ENCODE measurements at regions not wholly inside any gene's neighbourhood (a gene's known extent, or its start where the extent isn't known, plus 50 kb on each side); places are given as distances from the start of the nearest gene placed in this dataset.

- H3K27me3 Mint-ChIP-seq: no peaks in the 10 kb centered on the region
- no peak overlapping the region for H3K4me3 ChIP-seq (ENCODE audit: control extremely low read depth in 1 of 5, extremely low read depth in 1 of 5, insufficient read depth in 1 of 5, low read depth in 2 of 5, low read length in 4 of 5)
- H3K4me2 ChIP-seq (replicated peaks; ENCODE audit: low read depth, low read length, poor library complexity, severe bottlenecking): no peak overlapping the region
- H3K4me3 Mint-ChIP-seq: no peak overlapping the region
- ATAC-seq (ENCODE audit: low read depth): no peak
- H3K36me3 ChIP-seq (replicated peaks in 1 of 2; ENCODE audit: control extremely low read depth in 1 of 2, control insufficient read depth in 1 of 2, extremely low read depth in 1 of 2, insufficient read depth in 2 of 2, low read length in 1 of 2): no peaks in the 10 kb centered on the region
- H4K20me1 ChIP-seq (ENCODE audit: control insufficient read depth, insufficient read depth, low read length, poor library complexity, severe bottlenecking): no peaks in the 10 kb centered on the region
- no peak overlapping the region for H3K27ac ChIP-seq (ENCODE audit: low read length in 2 of 2)
- POLR2A ChIA-PET: no interaction called here
- intact Hi-C loops (cut with micrococcal nuclease): no loop called here
- no peak overlapping the region for H3K9ac ChIP-seq (ENCODE audit: low read length)
- no peak for TF ChIP-seq EZH2 (IDR thresholded peaks at IDR 0.05; ENCODE audit: borderline replicate concordance, insufficient read depth, low read depth, low read length, poor library complexity, severe bottlenecking)
- TF ChIP-seq, protein P1, sequence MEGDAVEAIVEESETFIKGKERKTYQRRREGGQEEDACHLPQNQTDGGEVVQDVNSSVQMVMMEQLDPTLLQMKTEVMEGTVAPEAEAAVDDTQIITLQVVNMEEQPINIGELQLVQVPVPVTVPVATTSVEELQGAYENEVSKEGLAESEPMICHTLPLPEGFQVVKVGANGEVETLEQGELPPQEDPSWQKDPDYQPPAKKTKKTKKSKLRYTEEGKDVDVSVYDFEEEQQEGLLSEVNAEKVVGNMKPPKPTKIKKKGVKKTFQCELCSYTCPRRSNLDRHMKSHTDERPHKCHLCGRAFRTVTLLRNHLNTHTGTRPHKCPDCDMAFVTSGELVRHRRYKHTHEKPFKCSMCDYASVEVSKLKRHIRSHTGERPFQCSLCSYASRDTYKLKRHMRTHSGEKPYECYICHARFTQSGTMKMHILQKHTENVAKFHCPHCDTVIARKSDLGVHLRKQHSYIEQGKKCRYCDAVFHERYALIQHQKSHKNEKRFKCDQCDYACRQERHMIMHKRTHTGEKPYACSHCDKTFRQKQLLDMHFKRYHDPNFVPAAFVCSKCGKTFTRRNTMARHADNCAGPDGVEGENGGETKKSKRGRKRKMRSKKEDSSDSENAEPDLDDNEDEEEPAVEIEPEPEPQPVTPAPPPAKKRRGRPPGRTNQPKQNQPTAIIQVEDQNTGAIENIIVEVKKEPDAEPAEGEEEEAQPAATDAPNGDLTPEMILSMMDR (IDR thresholded peaks at IDR 0.05): no peak
- 100% methylated on average over 1 of the region's 3 CpGs for WGBS (ENCODE audit: insufficient coverage)
- no peak overlapping the region for H3K27ac Mint-ChIP-seq
- CTCF ChIA-PET: no interaction called here
- H3K79me2 ChIP-seq (ENCODE audit: control insufficient read depth, insufficient read depth, low read length): no peaks in the 10 kb centered on the region
- no peaks in the 10 kb centered on the region for H3K4me1 ChIP-seq (ENCODE audit: control insufficient read depth in 2 of 2, insufficient read depth in 2 of 2, low read length in 2 of 2)
- H3K4me1 Mint-ChIP-seq: no peaks in the 10 kb centered on the region
- H3K27me3 ChIP-seq (replicated peaks in 1 of 4; ENCODE audit: control extremely low read depth in 1 of 4, control insufficient read depth in 3 of 4, insufficient read depth in 4 of 4, low read length in 3 of 4): no peaks in the 10 kb centered on the region
- H3K9me3 ChIP-seq (ENCODE audit: control extremely low read depth in 1 of 3, control insufficient read depth in 2 of 3, insufficient read depth in 1 of 3, low read length in 2 of 3): no peaks in the 10 kb centered on the region
- H3K9me3 Mint-ChIP-seq (ENCODE audit: insufficient read depth): no peaks in the 10 kb centered on the region
- H2AFZ ChIP-seq (ENCODE audit: insufficient read depth, low read depth, low read length, poor library complexity, severe bottlenecking): no peak overlapping the region
- DNase-seq: no peak
Observed at GRCh38 chr10:2543974-2544373, 523.4 kb upstream of the PFKP start.

DNA sequence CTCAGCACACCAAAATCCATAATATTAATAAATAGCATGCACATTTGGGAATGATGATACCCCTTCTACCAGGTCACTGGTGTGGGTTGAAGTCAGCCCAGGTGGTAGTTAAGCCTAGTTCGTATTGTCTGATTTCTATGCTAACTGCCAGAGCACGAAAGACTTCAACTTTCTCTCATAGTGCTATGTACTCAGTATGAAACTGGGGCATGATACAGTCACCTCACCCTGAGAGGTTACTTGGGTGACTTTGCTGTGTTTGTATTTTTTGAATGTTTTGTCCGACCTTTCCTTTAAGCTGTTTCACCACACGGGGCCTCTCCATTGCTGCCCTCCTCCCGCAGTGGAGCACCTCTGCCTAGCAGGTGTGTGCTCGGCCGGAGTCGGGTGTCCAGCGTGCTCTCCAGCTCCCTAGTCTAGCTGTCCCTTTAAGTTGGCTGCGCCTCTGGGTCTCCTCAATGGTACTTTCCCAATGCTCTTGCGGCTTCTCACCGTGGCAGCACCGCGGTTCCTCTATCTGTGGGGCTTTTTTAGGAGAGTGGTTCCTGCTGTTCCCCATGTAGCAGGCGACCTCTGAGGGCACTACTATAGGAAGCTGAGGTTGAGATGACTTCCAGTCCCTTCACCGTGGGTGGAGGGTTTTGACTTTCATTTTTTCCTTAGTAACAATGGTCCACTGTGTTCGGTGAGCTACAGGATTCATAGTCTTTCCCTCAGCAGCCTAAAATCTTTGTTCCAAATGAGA lies 524.0 kb upstream of the PFKP start:
- no peaks in the 10 kb centered on the region for H3K27me3 ChIP-seq (replicated peaks in 1 of 4; ENCODE audit: control extremely low read depth in 1 of 4, control insufficient read depth in 3 of 4, insufficient read depth in 4 of 4, low read length in 3 of 4)
- H3K9ac ChIP-seq (ENCODE audit: low read length): no peak overlapping the region
- H3K36me3 ChIP-seq (replicated peaks in 1 of 2; ENCODE audit: control extremely low read depth in 1 of 2, control insufficient read depth in 1 of 2, extremely low read depth in 1 of 2, insufficient read depth in 2 of 2, low read length in 1 of 2): no peaks in the 10 kb centered on the region
- Mint-ChIP-seq H3K27me3 (no peaks in the 10 kb centered on the region), H3K4me1 (no peaks in the 10 kb centered on the region), H3K27ac (no peak overlapping the region), H3K9me3 (ENCODE audit: insufficient read depth) (no peaks in the 10 kb centered on the region), H3K4me3 (no peak overlapping the region)
- no peak overlapping the region for H3K4me3 ChIP-seq (ENCODE audit: control extremely low read depth in 1 of 5, extremely low read depth in 1 of 5, insufficient read depth in 1 of 5, low read depth in 2 of 5, low read length in 4 of 5)
- TF ChIP-seq EZH2 (IDR thresholded peaks at IDR 0.05; ENCODE audit: borderline replicate concordance, insufficient read depth, low read depth, low read length, poor library complexity, severe bottlenecking): no peak
- no peaks in the 10 kb centered on the region for H3K4me1 ChIP-seq (ENCODE audit: control insufficient read depth in 2 of 2, insufficient read depth in 2 of 2, low read length in 2 of 2)
- H4K20me1 ChIP-seq (ENCODE audit: control insufficient read depth, insufficient read depth, low read length, poor library complexity, severe bottlenecking): no peaks in the 10 kb centered on the region
- WGBS (ENCODE audit: insufficient coverage): 85% methylated on average over 14 of the region's 17 CpGs
- DNase-seq (no peak), ATAC-seq (ENCODE audit: low read depth) (no peak)
- CTCF ChIA-PET: no interaction called here
- no peaks in the 10 kb centered on the region for H3K79me2 ChIP-seq (ENCODE audit: control insufficient read depth, insufficient read depth, low read length)
- no peaks in the 10 kb centered on the region for H3K9me3 ChIP-seq (ENCODE audit: control extremely low read depth in 1 of 3, control insufficient read depth in 2 of 3, insufficient read depth in 1 of 3, low read length in 2 of 3)
- POLR2A ChIA-PET: no interaction called here
- intact Hi-C loops (cut with micrococcal nuclease): no loop called here
- H3K27ac ChIP-seq (ENCODE audit: low read length in 2 of 2): no peak overlapping the region
- H2AFZ ChIP-seq (ENCODE audit: insufficient read depth, low read depth, low read length, poor library complexity, severe bottlenecking): no peak overlapping the region
- no peak overlapping the region for H3K4me2 ChIP-seq (replicated peaks; ENCODE audit: low read depth, low read length, poor library complexity, severe bottlenecking)

All from B cell (primary cell).